ENCODE measurements at regions not wholly inside any gene's neighbourhood (a gene's known extent, or its start where the extent isn't known, plus 50 kb on each side); places are given as distances from the start of the nearest gene placed in this dataset.

DNA sequence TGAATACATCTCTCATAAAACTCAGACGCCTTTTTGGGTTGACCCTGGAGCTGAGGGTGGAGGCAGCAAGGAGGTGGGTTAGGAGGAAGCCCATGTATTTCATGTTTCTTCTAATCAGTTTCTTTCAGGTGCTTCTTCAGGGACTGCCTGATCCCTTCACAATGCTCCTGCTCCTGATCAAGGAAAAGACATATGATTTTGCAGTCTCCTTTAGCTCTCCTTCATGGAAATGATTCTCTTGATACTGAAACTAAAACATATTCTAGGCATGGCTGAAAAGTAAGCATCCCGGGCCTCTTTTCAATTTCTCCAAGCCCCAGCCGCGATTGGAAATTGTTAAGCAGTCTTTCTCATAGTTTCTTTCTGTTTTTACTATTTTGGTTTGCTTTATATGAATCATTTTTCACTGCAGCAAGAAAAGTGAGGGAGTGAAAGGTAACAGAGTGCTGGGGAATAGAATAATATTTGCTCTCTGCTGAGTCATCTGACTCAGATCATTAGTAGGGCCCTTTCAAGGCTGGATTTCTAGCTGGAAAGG, 730.7 kb downstream of the CDH11 start:
- TF ChIP-seq EZH2phosphoT487 (IDR thresholded peaks at IDR 0.05; ENCODE audit: borderline replicate concordance, low read length), result no peak
- TF ChIP-seq, protein P1, sequence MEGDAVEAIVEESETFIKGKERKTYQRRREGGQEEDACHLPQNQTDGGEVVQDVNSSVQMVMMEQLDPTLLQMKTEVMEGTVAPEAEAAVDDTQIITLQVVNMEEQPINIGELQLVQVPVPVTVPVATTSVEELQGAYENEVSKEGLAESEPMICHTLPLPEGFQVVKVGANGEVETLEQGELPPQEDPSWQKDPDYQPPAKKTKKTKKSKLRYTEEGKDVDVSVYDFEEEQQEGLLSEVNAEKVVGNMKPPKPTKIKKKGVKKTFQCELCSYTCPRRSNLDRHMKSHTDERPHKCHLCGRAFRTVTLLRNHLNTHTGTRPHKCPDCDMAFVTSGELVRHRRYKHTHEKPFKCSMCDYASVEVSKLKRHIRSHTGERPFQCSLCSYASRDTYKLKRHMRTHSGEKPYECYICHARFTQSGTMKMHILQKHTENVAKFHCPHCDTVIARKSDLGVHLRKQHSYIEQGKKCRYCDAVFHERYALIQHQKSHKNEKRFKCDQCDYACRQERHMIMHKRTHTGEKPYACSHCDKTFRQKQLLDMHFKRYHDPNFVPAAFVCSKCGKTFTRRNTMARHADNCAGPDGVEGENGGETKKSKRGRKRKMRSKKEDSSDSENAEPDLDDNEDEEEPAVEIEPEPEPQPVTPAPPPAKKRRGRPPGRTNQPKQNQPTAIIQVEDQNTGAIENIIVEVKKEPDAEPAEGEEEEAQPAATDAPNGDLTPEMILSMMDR (IDR thresholded peaks at IDR 0.05; ENCODE audit: low read depth, low read length, poor library complexity, severe bottlenecking), result no peak
- Histone ChIP-seq H3K4me3 (ENCODE audit: low read length) (no peak overlapping the region), H3K36me3 (ENCODE audit: control insufficient read depth, low read length) (no peaks in the 10 kb centered on the region), H4K20me1 (ENCODE audit: control insufficient read depth, insufficient read depth, low read depth, low read length) (no peaks in the 10 kb centered on the region), H3K9me3 (ENCODE audit: control insufficient read depth, insufficient read depth, low read length) (peaks cover 2% of the 10 kb centered on the region; the same call in 1 of the 2 replicates), H3K27me3 (ENCODE audit: control insufficient read depth, low read length) (no peaks in the 10 kb centered on the region), H3K9me2 (replicated peaks; ENCODE audit: control insufficient read depth, low read length) (no peaks in the 10 kb centered on the region), H3K27ac (ENCODE audit: low read depth, low read length) (no peak overlapping the region), H3K4me1 (ENCODE audit: control insufficient read depth, low read length) (peaks cover 6% of the 10 kb centered on the region), H3K79me2 (ENCODE audit: control insufficient read depth, low read length) (no peaks in the 10 kb centered on the region), H3F3A (ENCODE audit: control insufficient read depth, insufficient read depth) (no peaks in the 10 kb centered on the region), H3K4me2 (ENCODE audit: low read length) (no peak overlapping the region)

DNA sequence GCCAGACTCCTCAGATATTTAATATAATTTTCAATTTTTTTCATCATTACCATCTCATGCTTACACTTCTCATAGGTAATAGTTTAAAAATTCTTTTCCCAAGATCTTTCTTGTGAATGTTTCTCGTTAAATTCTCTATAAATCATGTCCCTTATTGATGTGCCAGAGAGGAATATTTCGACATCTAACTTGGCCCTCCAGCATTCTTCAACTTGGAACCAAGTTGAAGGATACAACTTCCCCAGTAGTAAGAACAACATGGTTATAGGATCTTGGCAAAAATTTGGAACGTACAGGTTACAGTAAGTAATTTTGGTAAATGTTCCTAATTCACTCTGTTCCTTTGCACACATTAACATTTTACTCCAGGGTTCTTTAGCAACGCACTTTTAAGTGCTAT, 731.8 kb downstream of the CDH11 start:
- no peaks in the 10 kb centered on the region for H3K36me3 ChIP-seq (ENCODE audit: control insufficient read depth, low read length)
- H3K4me2 ChIP-seq (ENCODE audit: low read length), result no peak overlapping the region
- no peak overlapping the region for H3K27ac ChIP-seq (ENCODE audit: low read depth, low read length)

DNA sequence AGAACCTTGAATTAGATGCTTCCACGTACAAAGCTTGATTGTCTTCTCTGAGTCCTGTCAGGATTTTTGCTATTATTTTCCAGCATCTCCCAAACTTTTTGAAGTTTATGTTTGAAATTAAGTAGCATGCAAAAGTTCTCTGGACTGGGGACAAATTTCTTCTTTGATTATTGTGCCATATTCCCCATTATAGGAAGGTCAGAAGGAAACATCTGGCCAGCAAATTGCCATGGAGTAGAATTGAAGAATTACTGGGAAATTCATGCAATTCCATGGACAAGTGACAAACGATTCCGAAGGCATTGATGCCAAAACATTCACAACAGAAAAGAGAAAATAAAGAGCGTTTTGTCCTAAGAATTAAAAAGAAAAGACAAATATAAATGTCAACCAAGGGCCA, 737.2 kb downstream of the CDH11 start:
- Histone ChIP-seq H3K36me3 (ENCODE audit: control insufficient read depth, low read length) (peaks cover 3% of the 10 kb centered on the region; the same call in 1 of the 2 replicates), H3F3A (ENCODE audit: control insufficient read depth, insufficient read depth) (no peaks in the 10 kb centered on the region), H3K9me3 (ENCODE audit: control insufficient read depth, insufficient read depth, low read length) (peaks cover 28% of the 10 kb centered on the region), H3K4me3 (ENCODE audit: low read length) (no peak overlapping the region), H3K4me1 (ENCODE audit: control insufficient read depth, low read length) (no peaks in the 10 kb centered on the region), H3K9me2 (replicated peaks; ENCODE audit: control insufficient read depth, low read length) (no peaks in the 10 kb centered on the region), H3K79me2 (ENCODE audit: control insufficient read depth, low read length) (no peaks in the 10 kb centered on the region), H3K27ac (ENCODE audit: low read depth, low read length) (no peak overlapping the region), H3K27me3 (ENCODE audit: control insufficient read depth, low read length) (no peaks in the 10 kb centered on the region), H4K20me1 (ENCODE audit: control insufficient read depth, insufficient read depth, low read depth, low read length) (no peaks in the 10 kb centered on the region), H3K4me2 (ENCODE audit: low read length) (no peak overlapping the region)
- TF ChIP-seq, protein P1 (IDR thresholded peaks at IDR 0.05; ENCODE audit: low read depth, low read length, poor library complexity, severe bottlenecking), result no peak
- TF ChIP-seq EZH2phosphoT487 (IDR thresholded peaks at IDR 0.05; ENCODE audit: borderline replicate concordance, low read length), result no peak

More for the DNA sequence above, 731.8 kb downstream of the CDH11 start:
- Histone ChIP-seq H3K4me1 (ENCODE audit: control insufficient read depth, low read length) (peaks cover 6% of the 10 kb centered on the region), H3F3A (ENCODE audit: control insufficient read depth, insufficient read depth) (no peaks in the 10 kb centered on the region), H3K79me2 (ENCODE audit: control insufficient read depth, low read length) (no peaks in the 10 kb centered on the region), H3K4me3 (ENCODE audit: low read length) (no peak overlapping the region), H3K9me3 (ENCODE audit: control insufficient read depth, insufficient read depth, low read length) (peaks cover 3% of the 10 kb centered on the region; the same call in 1 of the 2 replicates), H4K20me1 (ENCODE audit: control insufficient read depth, insufficient read depth, low read depth, low read length) (no peaks in the 10 kb centered on the region), H3K9me2 (replicated peaks; ENCODE audit: control insufficient read depth, low read length) (no peaks in the 10 kb centered on the region), H3K27me3 (ENCODE audit: control insufficient read depth, low read length) (no peaks in the 10 kb centered on the region)
- no peak for TF ChIP-seq EZH2phosphoT487 (IDR thresholded peaks at IDR 0.05; ENCODE audit: borderline replicate concordance, low read length)
- TF ChIP-seq, protein P1 (IDR thresholded peaks at IDR 0.05; ENCODE audit: low read depth, low read length, poor library complexity, severe bottlenecking), result no peak

All from DOHH2 (cell line).